ENCODE measurements at regions not wholly inside any gene's neighbourhood (a gene's known extent, or its start where the extent isn't known, plus 50 kb on each side); places are given as distances from the start of the nearest gene placed in this dataset.

- TF ChIP-seq CTCF (conservative IDR thresholded peaks at IDR 0.05; ENCODE audit: low read length) (no peak), EZH2phosphoT487 (IDR thresholded peaks at IDR 0.05; ENCODE audit: borderline replicate concordance, low read depth, low read length) (no peak)
Measured at GRCh38 chr19:33933931-33934330, 137.3 kb downstream of the KCTD15 start.

All from OCI-LY7 (cell line).